COLO668 (cell line): ENCODE measurements at regions not wholly inside any gene's neighbourhood (a gene's known extent, or its start where the extent isn't known, plus 50 kb on each side); places are given as distances from the start of the nearest gene placed in this dataset.

ENCODE experiments used
- DNase-seq: peaks from one replicate; lab custom pipeline; 2025; ENCODE audit not compliant: unreplicated experiment; lab: John Stamatoyannopoulos, UW

DNA sequence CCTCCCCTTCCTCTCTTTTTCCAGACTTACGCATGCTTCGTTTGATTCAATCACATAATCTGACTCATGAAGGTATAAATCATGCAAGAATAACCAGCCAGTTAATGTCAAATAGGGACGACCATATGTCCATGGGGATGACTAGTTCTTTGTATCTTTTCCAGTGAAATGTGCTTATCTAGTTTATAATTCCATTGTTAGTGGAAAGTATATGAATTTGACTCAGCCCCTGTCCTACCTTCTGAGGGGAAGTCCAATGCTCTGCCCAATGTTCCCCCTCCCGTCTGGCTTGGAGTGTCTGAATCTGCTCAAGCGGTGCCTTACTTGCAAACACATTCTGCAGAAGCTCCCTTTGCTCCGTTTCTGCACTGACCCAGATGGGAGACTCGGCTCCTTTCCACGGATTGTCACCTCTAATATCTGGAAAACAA is 55.0 kb upstream of the EPHB3 start:
- no peak for DNase-seq

DNA sequence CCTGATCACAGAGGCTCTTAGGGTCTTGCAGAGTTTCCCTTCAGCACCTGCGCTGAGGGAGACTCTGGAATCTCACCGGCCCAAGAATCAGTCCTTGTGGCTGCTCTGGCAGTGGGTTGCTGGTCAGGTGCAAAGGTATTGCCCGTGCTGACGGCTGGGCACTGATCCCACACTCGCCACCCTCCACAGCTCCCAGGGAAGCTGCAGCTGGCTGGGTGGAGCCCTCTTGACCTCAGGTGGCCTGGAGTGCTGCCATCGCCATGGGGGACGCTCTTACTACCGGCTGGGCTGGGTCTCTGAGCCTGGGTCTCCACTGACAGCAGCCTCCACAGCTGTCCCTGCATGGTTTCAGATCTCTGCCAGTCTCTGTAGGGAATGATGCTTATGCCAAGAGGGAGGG is 52.6 kb upstream of the EPHB3 start:
- DNase-seq = no peak

DNA sequence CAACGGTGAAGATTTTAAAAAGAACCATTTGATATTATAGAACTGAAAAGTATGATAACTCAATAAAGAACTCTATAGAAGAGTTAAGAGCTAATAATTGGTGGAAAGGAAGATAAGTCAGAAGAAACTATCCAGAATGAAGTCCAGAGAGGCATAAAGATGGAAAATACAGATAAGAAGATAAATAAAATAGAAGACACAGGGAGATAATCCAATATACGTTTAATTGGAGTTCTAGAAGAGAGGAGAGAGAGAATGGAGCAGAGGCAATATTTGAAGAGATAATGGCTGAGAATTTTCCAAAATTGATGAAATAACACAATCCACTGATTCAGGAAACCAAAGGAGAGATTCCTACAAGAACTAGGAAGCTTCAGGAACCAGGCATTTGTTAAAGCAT is 49.8 kb upstream of the EPHB3 start:
- no peak for DNase-seq
